ENCODE measurements at regions not wholly inside any gene's neighbourhood (a gene's known extent, or its start where the extent isn't known, plus 50 kb on each side); places are given as distances from the start of the nearest gene placed in this dataset.
"Not testable (repeated sequence)": the region's sequence is repeated elsewhere in the genome, so short reads cannot be mapped to it uniquely, and the experiment has no call there.

GRCh38 chr6:67467341-67467740 is 1167.7 kb upstream of the ADGRB3 start:
- no peak for DNase-seq (ENCODE audit: insufficient read length, low spot score)
- FAIRE-seq = no peak

- not testable (repeated sequence) for FAIRE-seq
Measured at GRCh38 chr6:67462725-67463124, 1172.4 kb upstream of the ADGRB3 start.

GRCh38 chr6:67459556-67459955 is 1175.5 kb upstream of the ADGRB3 start:
- FAIRE-seq (no peak), DNase-seq (ENCODE audit: insufficient read length, low spot score) (no peak)

More at GRCh38 chr6:67462725-67463124, 1172.4 kb upstream of the ADGRB3 start:
- not testable (repeated sequence) for DNase-seq (ENCODE audit: insufficient read length, low spot score)

- DNase-seq (ENCODE audit: insufficient read length, low spot score) = no peak
- FAIRE-seq = no peak
Measured at GRCh38 chr6:67458265-67458664, 1176.8 kb upstream of the ADGRB3 start.

- DNase-seq (ENCODE audit: insufficient read length, low spot score) (no peak), FAIRE-seq (no peak)
Measured at GRCh38 chr6:67451874-67452273, 1183.2 kb upstream of the ADGRB3 start.

- FAIRE-seq (no peak), DNase-seq (ENCODE audit: insufficient read length, low spot score) (no peak)
Measured at GRCh38 chr6:67450641-67451040, 1184.4 kb upstream of the ADGRB3 start.

- DNase-seq (ENCODE audit: insufficient read length, low spot score) = no peak
Measured at GRCh38 chr6:67449602-67450001, 1185.5 kb upstream of the ADGRB3 start.

GRCh38 chr6:67433124-67433523 is 1202.0 kb upstream of the ADGRB3 start:
- FAIRE-seq (no peak), DNase-seq (ENCODE audit: insufficient read length, low spot score) (no peak)

More at GRCh38 chr6:67449602-67450001, 1185.5 kb upstream of the ADGRB3 start:
- FAIRE-seq = no peak

- FAIRE-seq (no peak), DNase-seq (ENCODE audit: insufficient read length, low spot score) (no peak)
Measured at GRCh38 chr6:67431076-67431475, 1204.0 kb upstream of the ADGRB3 start.

GRCh38 chr6:67426686-67427085 is 1208.4 kb upstream of the ADGRB3 start:
- FAIRE-seq; DNase-seq (ENCODE audit: insufficient read length, low spot score): not testable (repeated sequence)

- DNase-seq (ENCODE audit: insufficient read length, low spot score) = no peak
- FAIRE-seq = no peak
Measured at GRCh38 chr6:67412035-67412434, 1223.0 kb upstream of the ADGRB3 start.

GRCh38 chr6:67411036-67411435 is 1224.0 kb upstream of the ADGRB3 start:
- FAIRE-seq (no peak), DNase-seq (ENCODE audit: insufficient read length, low spot score) (no peak)

- no peak for FAIRE-seq
- no peak for DNase-seq (ENCODE audit: insufficient read length, low spot score)
Measured at GRCh38 chr6:67394254-67394653, 1240.8 kb upstream of the ADGRB3 start.

GRCh38 chr6:67393356-67393755 is 1241.7 kb upstream of the ADGRB3 start:
- FAIRE-seq (no peak), DNase-seq (ENCODE audit: insufficient read length, low spot score) (no peak)

GRCh38 chr6:67391955-67392354 is 1243.1 kb upstream of the ADGRB3 start:
- FAIRE-seq (no peak), DNase-seq (ENCODE audit: insufficient read length, low spot score) (no peak)

- DNase-seq (ENCODE audit: insufficient read length, low spot score) = no peak
- FAIRE-seq = no peak
Measured at GRCh38 chr6:67369679-67370078, 1265.4 kb upstream of the ADGRB3 start.

- DNase-seq (ENCODE audit: insufficient read length, low spot score) (no peak), FAIRE-seq (no peak)
Measured at GRCh38 chr6:67362976-67363375, 1272.1 kb upstream of the ADGRB3 start.

GRCh38 chr6:67361264-67361663 is 1273.8 kb upstream of the ADGRB3 start:
- DNase-seq (ENCODE audit: insufficient read length, low spot score) = no peak
- no peak for FAIRE-seq

- FAIRE-seq (no peak), DNase-seq (ENCODE audit: insufficient read length, low spot score) (no peak)
Measured at GRCh38 chr6:67358241-67358640, 1276.8 kb upstream of the ADGRB3 start.

GRCh38 chr6:67353861-67354260 is 1281.2 kb upstream of the ADGRB3 start:
- FAIRE-seq (no peak), DNase-seq (ENCODE audit: insufficient read length, low spot score) (no peak)

- FAIRE-seq = no peak
Measured at GRCh38 chr6:67352717-67353116, 1282.4 kb upstream of the ADGRB3 start.

GRCh38 chr6:67350729-67351128 is 1284.4 kb upstream of the ADGRB3 start:
- no peak for DNase-seq (ENCODE audit: insufficient read length, low spot score)
- no peak for FAIRE-seq

More at GRCh38 chr6:67352717-67353116, 1282.4 kb upstream of the ADGRB3 start:
- no peak for DNase-seq (ENCODE audit: insufficient read length, low spot score)

GRCh38 chr6:67345946-67346345 is 1289.1 kb upstream of the ADGRB3 start:
- no peak for DNase-seq (ENCODE audit: insufficient read length, low spot score)
- FAIRE-seq = no peak
